ENCODE measurements at regions not wholly inside any gene's neighbourhood (a gene's known extent, or its start where the extent isn't known, plus 50 kb on each side); places are given as distances from the start of the nearest gene placed in this dataset.

DNA sequence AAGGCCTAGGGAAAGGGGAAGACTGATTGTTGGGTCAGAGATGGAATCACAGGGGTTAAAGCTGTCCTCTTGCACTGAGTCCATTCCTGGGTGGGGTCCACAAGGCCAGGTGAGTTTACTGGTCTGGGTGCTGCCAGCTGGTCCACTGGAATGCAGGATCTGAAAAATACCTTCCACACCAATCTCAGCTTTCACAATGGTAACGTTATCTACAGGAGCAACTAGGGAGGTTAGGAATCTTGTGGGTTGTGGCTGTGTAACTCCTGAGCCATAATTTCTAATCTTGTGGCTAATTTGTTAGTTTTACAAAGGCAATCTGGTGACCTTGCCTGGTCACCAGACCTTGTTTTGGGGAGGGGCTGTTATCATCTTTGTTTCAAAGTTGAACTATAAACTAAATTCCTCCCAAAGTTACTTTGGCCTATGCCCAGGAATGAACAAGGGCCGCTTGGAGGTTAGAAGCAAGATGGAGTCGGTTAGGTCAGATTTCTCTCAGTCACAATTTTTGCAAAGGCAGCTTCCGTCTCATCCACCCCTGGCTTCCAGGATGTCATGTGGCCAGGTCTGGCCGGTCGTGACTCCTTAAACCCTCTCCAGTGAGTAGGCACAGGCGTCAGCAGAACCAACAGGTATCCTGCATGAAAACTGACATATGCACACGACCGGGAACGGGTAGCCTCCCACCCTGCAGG, 123.3 kb upstream of the SH3BP4 start:
- H2AFZ ChIP-seq (ENCODE audit: control insufficient read depth, low read depth, low read length), result no peak overlapping the region
- no peak overlapping the region for H3K27ac ChIP-seq (ENCODE audit: control insufficient read depth, insufficient read depth)
- in situ Hi-C loops (cut with MboI) (no loop called here), intact Hi-C loops (cut with micrococcal nuclease; ENCODE audit: unreplicated experiment) (no loop called here)
- no peaks in the 10 kb centered on the region for H3K36me3 ChIP-seq (ENCODE audit: control insufficient read depth in 2 of 2, insufficient read depth in 2 of 2, low read length in 1 of 2)
- no peaks in the 10 kb centered on the region for H3K9me3 ChIP-seq (replicated peaks; ENCODE audit: control insufficient read depth, insufficient read depth, low read length)
- H3K27me3 ChIP-seq (replicated peaks in 1 of 2; ENCODE audit: control insufficient read depth in 2 of 2, insufficient read depth in 2 of 2, low read length in 1 of 2), result no peaks in the 10 kb centered on the region
- ChIA-PET SMC1A (ENCODE audit: uncharacterized antibody, unreplicated experiment) (no interaction called here), POLR2A (no interaction called here), RAD21 (ENCODE audit: unreplicated experiment) (no interaction called here), CTCF (no interaction called here)
- BruUV-seq (replicated peaks), result no TSS peak
- no peaks in the 10 kb centered on the region for H3K79me2 ChIP-seq (ENCODE audit: control insufficient read depth, insufficient read depth, low read length)
- no peaks in the 10 kb centered on the region for H3K4me1 ChIP-seq (ENCODE audit: control insufficient read depth, insufficient read depth, low read length)
- H3K4me2 ChIP-seq (ENCODE audit: control insufficient read depth, insufficient read depth), result no peak overlapping the region
- ATAC-seq (no peak), FAIRE-seq (no peak), DNase-seq (ENCODE audit: low read depth, low spot score) (no peak)
- H4K20me1 ChIP-seq (ENCODE audit: control insufficient read depth, insufficient read depth), result no peaks in the 10 kb centered on the region
- TF ChIP-seq SREBF1 (IDR thresholded peaks at IDR 0.05; ENCODE audit: low read length) (no peak), BMI1 (IDR thresholded peaks at IDR 0.05; ENCODE audit: borderline replicate concordance) (no peak), TCF3 (IDR thresholded peaks at IDR 0.05; ENCODE audit: borderline replicate concordance, insufficient read depth, low read depth, low read length) (no peak), BACH1 (IDR thresholded peaks at IDR 0.05; ENCODE audit: borderline replicate concordance) (no peak), IRF4 (IDR thresholded peaks at IDR 0.05; ENCODE audit: low read depth, low read length) (no peak), CHD4 (IDR thresholded peaks at IDR 0.05) (no peak)
- TF ChIP-seq, protein P1, sequence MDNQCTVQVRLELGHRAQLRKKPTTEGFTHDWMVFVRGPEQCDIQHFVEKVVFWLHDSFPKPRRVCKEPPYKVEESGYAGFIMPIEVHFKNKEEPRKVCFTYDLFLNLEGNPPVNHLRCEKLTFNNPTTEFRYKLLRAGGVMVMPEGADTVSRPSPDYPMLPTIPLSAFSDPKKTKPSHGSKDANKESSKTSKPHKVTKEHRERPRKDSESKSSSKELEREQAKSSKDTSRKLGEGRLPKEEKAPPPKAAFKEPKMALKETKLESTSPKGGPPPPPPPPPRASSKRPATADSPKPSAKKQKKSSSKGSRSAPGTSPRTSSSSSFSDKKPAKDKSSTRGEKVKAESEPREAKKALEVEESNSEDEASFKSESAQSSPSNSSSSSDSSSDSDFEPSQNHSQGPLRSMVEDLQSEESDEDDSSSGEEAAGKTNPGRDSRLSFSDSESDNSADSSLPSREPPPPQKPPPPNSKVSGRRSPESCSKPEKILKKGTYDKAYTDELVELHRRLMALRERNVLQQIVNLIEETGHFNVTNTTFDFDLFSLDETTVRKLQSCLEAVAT (IDR thresholded peaks at IDR 0.05), result no peak
- 42% methylated on average over 10 of the region's 10 CpGs for WGBS (ENCODE audit: insufficient coverage, insufficient replicate concordance, low lambda C conversion rate, missing lambda C conversion rate)
- no peak overlapping the region for H3K4me3 ChIP-seq
- no peak overlapping the region for H3K9ac ChIP-seq (ENCODE audit: control insufficient read depth, insufficient read depth, low read length)
